Spleen (tissue), 11 donors: ENCODE measurements at regions not wholly inside any gene's neighbourhood (a gene's known extent, or its start where the extent isn't known, plus 50 kb on each side); places are given as distances from the start of the nearest gene placed in this dataset.

ENCODE experiments used
- DNase-seq: peaks from one replicate; pipeline ENCODE4 v3.0.0-alpha.2; 2020
- H3K27ac ChIP-seq, 8 donors: fragments of 200-600 bp; sonication (generic) in 7 of 8; 1 replicate in 4 of 8; 2 replicates in 4 of 8; pipeline versions ENCODE4 v1.5.0 to v1.8.0; 2016 to 2021; ENCODE audit warnings: inconsistent platforms in 4 of 8, mild to moderate bottlenecking in 4 of 8, moderate library complexity in 1 of 8
- H3K27me3 ChIP-seq, 7 donors: fragments of 200-600 bp; sonication (generic) in 6 of 7; replicated peaks in 1 of 7; 1 replicate in 4 of 7; 2 replicates in 3 of 7; pipeline versions ENCODE4 v1.5.0 to v1.8.0; 2016 to 2021; ENCODE audit warnings: inconsistent platforms in 3 of 7, mild to moderate bottlenecking in 1 of 7
- H3K36me3 ChIP-seq, 6 donors: fragments of 200-600 bp; sonication (generic) in 5 of 6; 1 replicate in 4 of 6; 2 replicates in 2 of 6; pipeline versions ENCODE4 v1.5.0 to v1.8.0; 2016 to 2021; ENCODE audit warnings: inconsistent platforms in 2 of 6
- H3K4me1 ChIP-seq, 6 donors: fragments of 200-600 bp; sonication (generic) in 5 of 6; 1 replicate in 3 of 6; 2 replicates in 3 of 6; pipeline versions ENCODE4 v1.5.0 to v1.8.0; 2016 to 2021; ENCODE audit warnings: inconsistent platforms in 3 of 6
- H3K4me3 ChIP-seq, 8 donors: fragments of 200-600 bp; sonication (generic) in 7 of 8; 1 replicate in 4 of 8; 2 replicates in 4 of 8; pipeline versions ENCODE4 v1.5.0 to v1.8.0; 2016 to 2021; ENCODE audit warnings: inconsistent platforms in 4 of 8, mild to moderate bottlenecking in 4 of 8, moderate library complexity in 2 of 8
- H3K9me3 ChIP-seq, 8 donors: fragments of 200-600 bp; sonication (generic) in 7 of 8; 1 replicate in 4 of 8; 2 replicates in 4 of 8; pipeline versions ENCODE4 v1.5.0 to v1.8.0; 2016 to 2021; ENCODE audit warnings: inconsistent platforms in 4 of 8
- POLR2A ChIP-seq, 3 donors: fragments of 450-650 bp; IDR thresholded peaks; one replicate each; pipeline ENCODE4 v1.5.1; 2017; ENCODE audit warnings: antibody characterized with exemption in 3 of 3, mild to moderate bottlenecking in 1 of 3
- POLR2AphosphoS5 ChIP-seq, 3 donors: sonication (generic); formaldehyde crosslinking; IDR thresholded peaks; one replicate each; pipeline ENCODE4 v1.5.1; 2017; ENCODE audit warnings: antibody characterized with exemption in 3 of 3
- WGBS, 5 donors: extraction: QIAGEN DNeasy Blood & Tissue Kit in 3 of 5; methylation state at CpG; one replicate each; pipeline versions ENCODE4 v1.1.5 to v1.1.7; 2013 to 2018; 5-methylcytosine and 5-hydroxymethylcytosine counted together
- intact Hi-C: fragments of 100-400 bp; cut with DNase I; formaldehyde crosslinking; loops from one replicate; pipeline ENCODE4 v1.15.0; 2023; ENCODE audit warnings: low total_unique reads
- TF ChIP-seq, protein P1 (sequence below), 11 experiments: fragments of 200-600 bp in 7 of 11; fragments of 450-650 bp in 4 of 11; sonication (generic) in 4 of 11; IDR thresholded peaks in 8 of 11; conservative IDR thresholded peaks in 3 of 11; 1 replicate in 7 of 11; 2 replicates in 4 of 11; pipeline versions ENCODE4 v1.4.0 to v1.8.0; 2016 to 2021; ENCODE audit warnings: antibody characterized with exemption in 11 of 11, inconsistent platforms in 4 of 11, mild to moderate bottlenecking in 1 of 11
- donor health status: healthy with polysubstance abuse.
- donor health status: DM: no; HTN: no; CAD: no; lungs with moderate emphysema.
- donor health status: DM: no; HTN: no; CAD: no.
- donor health status: Bipolar disorder and iron deficiency.
- donor health status: healthy.
- donor health status: DM: no; HTN: no; CAD: no.
- donor health status: DM: yes; HTN: yes; CAD: no.

DNA sequence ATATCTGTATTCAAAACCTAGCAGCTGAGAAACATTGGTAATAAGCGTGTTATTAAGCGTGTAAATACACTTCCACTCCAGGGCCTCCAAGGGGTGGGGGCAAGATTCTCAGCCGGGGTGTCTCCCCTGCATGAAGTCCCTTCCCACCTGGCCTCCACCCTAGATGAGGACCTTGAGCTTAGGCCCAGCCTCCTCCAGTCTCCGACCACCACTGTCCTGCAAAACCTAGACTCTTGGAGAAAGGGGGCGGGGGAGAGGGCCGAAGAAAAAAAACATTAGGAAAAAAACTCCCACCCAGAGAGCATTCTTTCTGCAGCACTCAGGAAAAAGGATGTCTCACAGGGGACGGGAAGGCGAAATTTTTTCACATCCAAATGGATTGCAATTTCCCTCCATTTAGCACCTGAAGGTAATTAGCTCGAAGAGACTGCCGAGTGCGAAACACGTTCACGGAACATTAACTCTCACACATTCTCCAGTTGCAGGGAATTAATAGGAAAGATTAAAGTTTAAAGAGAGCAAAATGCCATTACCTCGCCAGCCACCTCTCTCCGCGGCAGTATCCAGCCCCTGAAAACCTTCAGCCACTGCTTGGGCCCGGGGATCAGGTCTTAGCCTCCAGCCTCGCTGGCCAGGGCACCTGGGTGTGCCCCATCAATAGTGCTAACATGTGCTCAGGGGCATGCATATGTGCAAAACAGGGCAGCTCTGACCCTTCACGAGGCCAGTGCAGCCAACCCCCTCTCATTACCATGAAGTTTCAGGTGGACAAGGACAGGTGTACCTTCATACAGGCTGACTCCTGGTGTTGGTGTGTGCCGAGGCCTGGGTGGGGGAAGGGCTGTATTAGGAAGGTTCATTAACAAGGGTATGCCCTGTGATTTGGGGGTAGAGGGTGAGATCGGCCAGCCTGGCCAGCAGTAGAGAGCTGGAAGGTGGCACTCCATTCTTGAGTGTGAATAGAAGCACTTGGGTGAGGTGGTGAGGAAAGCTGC lies 77.2 kb downstream of the HIF1AN start:
- Histone ChIP-seq H3K36me3 (no peaks in the 10 kb centered on the region), H3K4me3 (no peak overlapping the region), H3K4me1 (no peaks in the 10 kb centered on the region), H3K9me3 (no peaks in the 10 kb centered on the region), H3K27me3 (peaks cover 0 to 72% (median 12%) of the 10 kb centered on the region in 7 donors), H3K27ac (no peak overlapping the region)
- DNase-seq: no peak
- intact Hi-C loops: no loop called here
- TF ChIP-seq, protein P1, sequence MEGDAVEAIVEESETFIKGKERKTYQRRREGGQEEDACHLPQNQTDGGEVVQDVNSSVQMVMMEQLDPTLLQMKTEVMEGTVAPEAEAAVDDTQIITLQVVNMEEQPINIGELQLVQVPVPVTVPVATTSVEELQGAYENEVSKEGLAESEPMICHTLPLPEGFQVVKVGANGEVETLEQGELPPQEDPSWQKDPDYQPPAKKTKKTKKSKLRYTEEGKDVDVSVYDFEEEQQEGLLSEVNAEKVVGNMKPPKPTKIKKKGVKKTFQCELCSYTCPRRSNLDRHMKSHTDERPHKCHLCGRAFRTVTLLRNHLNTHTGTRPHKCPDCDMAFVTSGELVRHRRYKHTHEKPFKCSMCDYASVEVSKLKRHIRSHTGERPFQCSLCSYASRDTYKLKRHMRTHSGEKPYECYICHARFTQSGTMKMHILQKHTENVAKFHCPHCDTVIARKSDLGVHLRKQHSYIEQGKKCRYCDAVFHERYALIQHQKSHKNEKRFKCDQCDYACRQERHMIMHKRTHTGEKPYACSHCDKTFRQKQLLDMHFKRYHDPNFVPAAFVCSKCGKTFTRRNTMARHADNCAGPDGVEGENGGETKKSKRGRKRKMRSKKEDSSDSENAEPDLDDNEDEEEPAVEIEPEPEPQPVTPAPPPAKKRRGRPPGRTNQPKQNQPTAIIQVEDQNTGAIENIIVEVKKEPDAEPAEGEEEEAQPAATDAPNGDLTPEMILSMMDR (IDR thresholded peaks at IDR 0.05 in 8 of 11, conservative IDR thresholded peaks at IDR 0.05 in 3 of 11): no peak
- TF ChIP-seq POLR2AphosphoS5 (IDR thresholded peaks at IDR 0.05) (no peak), POLR2A (IDR thresholded peaks at IDR 0.05) (no peak)
- 57 to 65% (median 60%) methylated on average over 21 of the region's 21 CpGs for WGBS, 5 donors

DNA sequence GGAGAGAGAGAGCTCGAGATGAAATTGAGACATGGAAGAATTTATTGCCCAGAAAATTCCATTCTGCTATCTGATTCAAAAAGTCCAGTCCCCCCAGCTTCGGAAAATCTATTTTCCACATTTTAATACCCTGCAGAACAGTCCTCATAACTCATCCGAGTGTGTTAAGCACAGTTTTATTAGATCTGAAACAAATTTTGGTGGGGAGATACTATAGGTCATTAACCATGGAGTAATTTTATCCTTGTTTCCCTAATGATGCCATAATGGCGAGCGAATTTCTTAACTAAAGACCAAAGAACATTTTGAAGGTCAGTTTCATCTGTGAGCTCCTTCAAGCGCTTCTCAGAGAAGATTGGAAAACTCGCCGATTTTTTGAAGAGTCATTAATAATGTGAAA lies 78.1 kb downstream of the HIF1AN start:
- Histone ChIP-seq H3K36me3 (no peaks in the 10 kb centered on the region), H3K9me3 (no peaks in the 10 kb centered on the region), H3K27ac (no peak overlapping the region), H3K4me1 (no peaks in the 10 kb centered on the region), H3K4me3 (no peak overlapping the region), H3K27me3 (peaks cover 0 to 72% (median 14%) of the 10 kb centered on the region in 7 donors)
- no peak for DNase-seq
- WGBS, 5 donors: 70 to 82% (median 78%) methylated on average over 8 of the region's 8 CpGs
- TF ChIP-seq, protein P1 (IDR thresholded peaks at IDR 0.05 in 8 of 11, conservative IDR thresholded peaks at IDR 0.05 in 3 of 11): no peak
- TF ChIP-seq POLR2AphosphoS5 (IDR thresholded peaks at IDR 0.05) (no peak), POLR2A (IDR thresholded peaks at IDR 0.05) (no peak)
- intact Hi-C loops: no loop called here

DNA sequence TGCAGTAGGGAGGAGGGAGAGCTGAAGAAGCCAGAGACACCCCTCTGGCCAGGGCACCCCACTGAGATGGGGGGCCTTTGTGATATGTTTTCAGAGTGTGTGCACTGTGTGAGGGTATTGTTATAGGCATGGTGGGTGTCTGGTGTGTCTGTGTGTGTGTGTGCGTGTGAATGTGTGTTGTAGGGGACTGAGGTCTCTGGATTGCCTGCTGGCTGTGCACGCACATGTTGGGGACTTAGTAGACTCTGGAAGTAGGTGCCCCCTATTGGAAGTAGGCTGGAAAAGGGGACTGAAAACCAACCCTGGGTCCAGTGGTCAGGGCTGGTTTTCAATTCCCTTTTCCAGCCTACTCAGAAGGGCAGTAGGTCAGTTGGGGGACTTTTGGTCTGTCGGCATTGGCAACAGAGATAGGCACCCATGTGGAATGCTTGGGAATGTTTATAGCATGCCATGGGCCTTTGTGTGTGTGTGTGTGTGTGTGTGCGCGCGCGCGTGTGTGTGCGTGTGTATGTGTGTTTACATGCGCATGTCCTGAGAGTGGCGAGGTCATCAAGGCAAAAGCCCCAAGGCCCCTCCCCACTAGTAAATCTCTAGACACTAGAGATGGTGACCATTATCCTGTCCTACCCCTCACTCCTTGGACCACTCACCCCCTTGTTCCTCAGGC lies 78.8 kb downstream of the HIF1AN start:
- peaks cover 0 to 76% (median 14%) of the 10 kb centered on the region in 7 donors for H3K27me3 ChIP-seq
- 68 to 80% (median 75%) methylated on average over 9 to 11 of the region's 11 CpGs for WGBS, 5 donors
- TF ChIP-seq POLR2A (IDR thresholded peaks at IDR 0.05) (no peak), POLR2AphosphoS5 (IDR thresholded peaks at IDR 0.05) (no peak)
- TF ChIP-seq, protein P1 (IDR thresholded peaks at IDR 0.05 in 8 of 11, conservative IDR thresholded peaks at IDR 0.05 in 3 of 11): no peak
- intact Hi-C loops: no loop called here
- no peaks in the 10 kb centered on the region for H3K9me3 ChIP-seq
- H3K4me3 ChIP-seq: no peak overlapping the region
- H3K36me3 ChIP-seq: no peaks in the 10 kb centered on the region
- H3K4me1 ChIP-seq: no peaks in the 10 kb centered on the region
- no peak overlapping the region for H3K27ac ChIP-seq
- no peak for DNase-seq

DNA sequence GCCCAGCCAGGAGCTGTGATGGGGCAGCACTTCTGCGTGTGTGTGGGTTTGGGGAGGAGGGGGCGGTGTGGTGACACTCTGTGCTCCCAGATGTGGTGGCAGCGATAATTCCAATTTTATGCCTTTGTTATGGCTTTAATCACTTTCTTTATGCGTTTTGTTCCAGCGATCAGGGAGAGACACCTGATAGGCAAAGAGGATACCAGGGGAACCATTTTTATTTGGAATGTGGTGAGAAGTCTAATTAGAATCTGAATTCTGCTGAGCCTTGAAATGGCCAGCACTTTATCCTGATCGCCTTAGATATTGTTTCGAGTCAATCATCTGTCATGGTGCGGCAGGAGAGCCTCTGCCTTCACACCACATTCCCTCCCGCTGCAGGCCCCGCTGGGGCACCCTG lies 79.5 kb downstream of the HIF1AN start:
- peaks cover 0 to 82% (median 14%) of the 10 kb centered on the region in 7 donors for H3K27me3 ChIP-seq
- no peak overlapping the region for H3K27ac ChIP-seq
- no peak overlapping the region for H3K4me3 ChIP-seq
- no peak for DNase-seq
- no peaks in the 10 kb centered on the region for H3K4me1 ChIP-seq
- TF ChIP-seq POLR2A (IDR thresholded peaks at IDR 0.05) (no peak), POLR2AphosphoS5 (IDR thresholded peaks at IDR 0.05) (no peak)
- TF ChIP-seq, protein P1 (IDR thresholded peaks at IDR 0.05 in 8 of 11, conservative IDR thresholded peaks at IDR 0.05 in 3 of 11): no peak
- intact Hi-C loops: no loop called here
- H3K9me3 ChIP-seq: no peaks in the 10 kb centered on the region
- 76 to 89% (median 81%) methylated on average over 10 of the region's 10 CpGs for WGBS, 5 donors
- H3K36me3 ChIP-seq: no peaks in the 10 kb centered on the region
